Neural progenitor cell (in vitro differentiated cells): ENCODE measurements at regions not wholly inside any gene's neighbourhood (a gene's known extent, or its start where the extent isn't known, plus 50 kb on each side); places are given as distances from the start of the nearest gene placed in this dataset.

Experiments used
- DNase-seq: peaks from one replicate; pipeline ENCODE4 v3.0.0-alpha.2; 2016; ENCODE audit warnings: low spot score
- H2AFZ ChIP-seq: fragments of 200-600 bp; sonication (generic); replicated peaks from 2 replicates; pipeline ENCODE4 v1.6.1; 2016; ENCODE audit warnings: antibody characterized with exemption
- H3F3A ChIP-seq: fragments of 200-600 bp; sonication (generic); 2 replicates; pipeline ENCODE4 v1.6.1; 2016; ENCODE audit warnings: antibody characterized with exemption, low read depth
- H3K27ac ChIP-seq: fragments of 200-600 bp; sonication (generic); 2 replicates; pipeline ENCODE4 v1.5.1; 2016; ENCODE audit warnings: mild to moderate bottlenecking
- H3K27me3 ChIP-seq: fragments of 200-600 bp; sonication (generic); 2 replicates; pipeline ENCODE4 v1.6.1; 2016; ENCODE audit warnings: mild to moderate bottlenecking, moderate library complexity
- H3K36me3 ChIP-seq: fragments of 200-600 bp; sonication (generic); 2 replicates; pipeline ENCODE4 v1.5.1; 2016
- H3K4me1 ChIP-seq: fragments of 200-600 bp; sonication (generic); 2 replicates; pipeline ENCODE4 v1.6.1; 2016; ENCODE audit warnings: mixed run types
- H3K4me2 ChIP-seq: fragments of 200-600 bp; sonication (generic); 2 replicates; pipeline ENCODE4 v1.6.1; 2016
- H3K4me3 ChIP-seq: fragments of 200-600 bp; sonication (generic); 2 replicates; pipeline ENCODE4 v1.5.1; 2016
- H3K79me2 ChIP-seq: fragments of 200-600 bp; sonication (generic); 2 replicates; pipeline ENCODE4 v1.6.1; 2016; ENCODE audit warnings: low read depth
- H3K9ac ChIP-seq: fragments of 200-600 bp; sonication (generic); 2 replicates; pipeline ENCODE4 v1.6.1; 2016
- H3K9me3 ChIP-seq: fragments of 200-600 bp; sonication (generic); 2 replicates; pipeline ENCODE4 v1.5.1; 2016; ENCODE audit warnings: low read depth
- H4K20me1 ChIP-seq: fragments of 200-600 bp; sonication (generic); 2 replicates; pipeline ENCODE4 v1.6.1; 2016; ENCODE audit warnings: low read depth
- H3K27ac Mint-ChIP-seq: 3 replicates; pipeline ENCODE4 v1.8.0; 2021; ENCODE audit warnings: mixed read lengths
- H3K27me3 Mint-ChIP-seq: 2 replicates; pipeline ENCODE4 v1.8.0; 2022; ENCODE audit warnings: low read depth, mild to moderate bottlenecking, inconsistent platforms, moderate library complexity, mixed read lengths; ENCODE audit not compliant: insufficient read depth
- H3K36me3 Mint-ChIP-seq: 3 replicates; pipeline ENCODE4 v1.8.0; 2021; ENCODE audit warnings: mixed read lengths
- H3K4me1 Mint-ChIP-seq: 3 replicates; pipeline ENCODE4 v1.8.0; 2021; ENCODE audit warnings: mixed read lengths
- H3K4me3 Mint-ChIP-seq: 3 replicates; pipeline ENCODE4 v1.8.0; 2021; ENCODE audit warnings: mild to moderate bottlenecking, moderate library complexity, mixed read lengths
- H3K9me3 Mint-ChIP-seq: 3 replicates; pipeline ENCODE4 v1.8.0; 2020; ENCODE audit warnings: mixed read lengths
- EZH2 ChIP-seq: fragments of 200-600 bp; sonication (generic); IDR thresholded peaks from 2 replicates; pipeline ENCODE4 v1.6.1; 2017; ENCODE audit warnings: antibody characterized with exemption, mild to moderate bottlenecking, moderate library complexity
- EZH2phosphoT487 ChIP-seq: fragments of 200-600 bp; sonication (generic); IDR thresholded peaks from 2 replicates; pipeline ENCODE4 v1.6.1; 2017; ENCODE audit warnings: antibody characterized with exemption
- TF ChIP-seq, protein P1 (sequence below): fragments of 200-600 bp; sonication (generic); IDR thresholded peaks from 2 replicates; pipeline ENCODE4 v1.5.1; 2017; ENCODE audit warnings: antibody characterized with exemption, mild to moderate bottlenecking

DNA sequence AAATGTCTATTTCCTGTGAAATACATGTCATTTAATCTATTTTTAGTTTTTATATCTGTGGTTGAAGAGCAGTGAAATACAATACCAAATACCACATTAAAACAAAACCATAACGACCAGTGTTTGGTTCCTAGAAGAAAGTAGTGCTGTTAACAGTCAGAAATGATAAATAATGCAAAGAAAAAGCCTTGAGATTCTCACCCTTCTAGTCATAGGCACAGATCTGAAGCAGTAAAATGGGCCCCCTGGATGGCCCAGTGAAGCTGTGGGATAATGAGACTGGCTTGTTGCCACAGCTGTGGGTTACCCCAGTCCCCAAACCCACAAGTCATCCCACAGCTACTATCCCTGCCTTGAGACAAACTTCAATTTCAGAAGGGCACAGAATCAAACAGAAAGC lies 137.3 kb upstream of the RPL34 start:
- H4K20me1 ChIP-seq: no peaks in the 10 kb centered on the region
- no peaks in the 10 kb centered on the region for H3K9me3 Mint-ChIP-seq
- H3K4me3 Mint-ChIP-seq: no peak overlapping the region
- no peaks in the 10 kb centered on the region for H3K4me1 ChIP-seq
- no peaks in the 10 kb centered on the region for H3K9me3 ChIP-seq
- H3K36me3 Mint-ChIP-seq: no peaks in the 10 kb centered on the region
- H3K9ac ChIP-seq: no peak overlapping the region
- H3K4me1 Mint-ChIP-seq: no peaks in the 10 kb centered on the region
- no peak overlapping the region for H3K4me2 ChIP-seq
- no peak overlapping the region for H3K27ac Mint-ChIP-seq
- no peaks in the 10 kb centered on the region for H3F3A ChIP-seq
- no peak for TF ChIP-seq EZH2
- TF ChIP-seq EZH2phosphoT487: no peak
- TF ChIP-seq, protein P1, sequence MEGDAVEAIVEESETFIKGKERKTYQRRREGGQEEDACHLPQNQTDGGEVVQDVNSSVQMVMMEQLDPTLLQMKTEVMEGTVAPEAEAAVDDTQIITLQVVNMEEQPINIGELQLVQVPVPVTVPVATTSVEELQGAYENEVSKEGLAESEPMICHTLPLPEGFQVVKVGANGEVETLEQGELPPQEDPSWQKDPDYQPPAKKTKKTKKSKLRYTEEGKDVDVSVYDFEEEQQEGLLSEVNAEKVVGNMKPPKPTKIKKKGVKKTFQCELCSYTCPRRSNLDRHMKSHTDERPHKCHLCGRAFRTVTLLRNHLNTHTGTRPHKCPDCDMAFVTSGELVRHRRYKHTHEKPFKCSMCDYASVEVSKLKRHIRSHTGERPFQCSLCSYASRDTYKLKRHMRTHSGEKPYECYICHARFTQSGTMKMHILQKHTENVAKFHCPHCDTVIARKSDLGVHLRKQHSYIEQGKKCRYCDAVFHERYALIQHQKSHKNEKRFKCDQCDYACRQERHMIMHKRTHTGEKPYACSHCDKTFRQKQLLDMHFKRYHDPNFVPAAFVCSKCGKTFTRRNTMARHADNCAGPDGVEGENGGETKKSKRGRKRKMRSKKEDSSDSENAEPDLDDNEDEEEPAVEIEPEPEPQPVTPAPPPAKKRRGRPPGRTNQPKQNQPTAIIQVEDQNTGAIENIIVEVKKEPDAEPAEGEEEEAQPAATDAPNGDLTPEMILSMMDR: no peak
- no peaks in the 10 kb centered on the region for H3K36me3 ChIP-seq
- no peaks in the 10 kb centered on the region for H3K79me2 ChIP-seq
- H3K27me3 ChIP-seq: no peaks in the 10 kb centered on the region
- DNase-seq: no peak
- H3K27ac ChIP-seq: no peak overlapping the region
- H3K27me3 Mint-ChIP-seq: no peaks in the 10 kb centered on the region
- no peak overlapping the region for H2AFZ ChIP-seq
- H3K4me3 ChIP-seq: no peak overlapping the region

DNA sequence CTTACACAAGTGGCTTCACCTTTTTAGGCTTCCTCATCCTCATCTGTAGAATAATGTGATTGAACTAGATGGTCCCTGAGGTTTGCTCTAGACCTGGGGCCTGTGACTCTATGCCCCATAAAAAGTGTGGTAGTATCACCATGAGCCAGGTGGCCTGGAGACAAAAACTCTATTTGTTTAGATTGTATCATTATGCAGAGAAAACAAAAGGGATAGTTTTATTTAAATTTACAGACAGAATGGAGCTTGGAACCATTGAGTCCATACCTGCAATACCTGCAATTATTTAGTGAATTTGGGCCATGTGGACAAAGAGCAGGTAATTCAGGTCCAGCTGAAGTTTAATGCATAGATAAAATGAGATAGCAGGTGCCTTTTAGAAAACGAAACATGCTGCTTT lies 139.5 kb upstream of the RPL34 start:
- Histone ChIP-seq H3K79me2 (no peaks in the 10 kb centered on the region), H3K9me3 (no peaks in the 10 kb centered on the region), H3K36me3 (no peaks in the 10 kb centered on the region), H3K9ac (no peak overlapping the region), H3K4me1 (no peaks in the 10 kb centered on the region), H3K4me2 (no peak overlapping the region), H4K20me1 (no peaks in the 10 kb centered on the region), H3K27ac (no peak overlapping the region), H2AFZ (no peak overlapping the region), H3K27me3 (no peaks in the 10 kb centered on the region), H3F3A (no peaks in the 10 kb centered on the region), H3K4me3 (no peak overlapping the region)
- Mint-ChIP-seq H3K9me3 (no peaks in the 10 kb centered on the region), H3K4me1 (no peaks in the 10 kb centered on the region), H3K27ac (no peak overlapping the region), H3K27me3 (no peaks in the 10 kb centered on the region), H3K36me3 (no peaks in the 10 kb centered on the region), H3K4me3 (no peak overlapping the region)
- DNase-seq: no peak
- TF ChIP-seq EZH2: no peak

DNA sequence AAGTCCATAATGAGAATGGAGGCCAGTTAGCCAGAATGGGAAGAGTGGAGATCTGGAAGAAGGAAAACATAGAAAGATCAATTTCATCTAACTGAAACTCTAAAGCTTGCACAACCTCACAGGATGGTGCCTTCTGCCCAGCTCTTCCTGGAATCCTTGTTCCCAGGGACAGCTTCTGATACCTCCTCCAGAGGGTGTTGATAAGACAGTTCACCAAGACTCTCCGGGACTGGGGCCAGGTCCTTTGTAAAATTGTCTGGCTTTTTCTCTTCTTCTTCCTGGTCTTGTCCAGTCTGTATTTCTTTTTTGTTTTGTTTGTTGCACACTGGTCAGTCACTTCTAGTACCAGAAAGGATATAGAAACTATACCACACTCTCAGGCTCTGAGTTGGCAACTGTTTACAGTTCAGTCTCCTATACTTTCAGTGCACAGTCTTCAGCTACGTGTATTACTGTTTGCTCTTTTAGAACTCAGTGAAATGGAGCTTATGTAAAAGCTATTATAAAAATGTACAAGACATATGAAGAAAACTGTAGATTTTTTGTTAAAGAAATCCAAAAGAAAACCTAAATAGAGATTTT lies 142.8 kb upstream of the RPL34 start:
- Mint-ChIP-seq H3K9me3 (peaks cover 4% of the 10 kb centered on the region), H3K4me3 (no peak overlapping the region), H3K4me1 (peaks cover 5% of the 10 kb centered on the region), H3K27ac (no peak overlapping the region), H3K36me3 (no peaks in the 10 kb centered on the region), H3K27me3 (peaks cover 2% of the 10 kb centered on the region)
- H3K27me3 ChIP-seq: no peaks in the 10 kb centered on the region
- DNase-seq: no peak
- H3K36me3 ChIP-seq: no peaks in the 10 kb centered on the region
- no peak overlapping the region for H3K4me2 ChIP-seq
- H2AFZ ChIP-seq: peak overlapping the region; percentile 42
- no peaks in the 10 kb centered on the region for H3K9me3 ChIP-seq
- no peaks in the 10 kb centered on the region for H3K79me2 ChIP-seq
- no peak overlapping the region for H3K27ac ChIP-seq
- H3K4me1 ChIP-seq: no peaks in the 10 kb centered on the region
- no peak for TF ChIP-seq EZH2
- TF ChIP-seq, protein P1: no peak
- no peaks in the 10 kb centered on the region for H4K20me1 ChIP-seq
- no peaks in the 10 kb centered on the region for H3F3A ChIP-seq
- H3K4me3 ChIP-seq: no peak overlapping the region
- no peak overlapping the region for H3K9ac ChIP-seq

DNA sequence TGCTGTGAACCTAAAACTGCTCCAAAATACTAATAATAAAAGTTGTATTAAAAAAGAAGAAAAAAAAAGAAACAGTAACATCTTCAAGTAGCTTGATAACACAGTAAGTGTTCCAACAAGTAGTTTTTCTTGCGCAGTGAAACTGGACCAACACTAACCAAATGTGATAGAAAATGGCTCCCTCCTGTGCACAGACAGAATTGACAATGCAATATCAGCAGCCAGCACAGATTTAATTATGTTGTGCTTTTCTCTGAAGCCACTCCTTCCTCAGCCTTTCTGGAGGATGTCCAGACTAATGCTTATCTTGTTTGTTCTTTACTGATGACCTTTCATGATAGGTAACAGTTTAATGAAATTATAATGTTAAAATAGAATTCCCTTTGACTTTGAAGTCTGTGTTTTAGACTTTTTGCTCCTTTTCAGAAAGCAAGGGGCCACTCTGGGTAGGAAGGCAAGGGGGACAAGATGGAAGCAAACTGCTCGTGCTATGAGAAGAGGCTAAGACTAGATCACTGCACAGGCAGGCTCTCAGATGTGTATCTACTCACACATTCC lies 147.1 kb upstream of the RPL34 start:
- Histone ChIP-seq H3K4me2 (no peak overlapping the region), H3K27ac (no peak overlapping the region), H3K36me3 (no peaks in the 10 kb centered on the region), H4K20me1 (no peaks in the 10 kb centered on the region), H3K79me2 (no peaks in the 10 kb centered on the region), H3K4me3 (no peak overlapping the region), H3K27me3 (no peaks in the 10 kb centered on the region), H3K9me3 (no peaks in the 10 kb centered on the region), H3F3A (no peaks in the 10 kb centered on the region), H3K9ac (no peak overlapping the region), H2AFZ (no peak overlapping the region), H3K4me1 (no peaks in the 10 kb centered on the region)
- Mint-ChIP-seq H3K4me3 (no peak overlapping the region), H3K27me3 (peaks cover 4% of the 10 kb centered on the region), H3K4me1 (peaks cover 5% of the 10 kb centered on the region), H3K9me3 (peaks cover 4% of the 10 kb centered on the region), H3K36me3 (no peaks in the 10 kb centered on the region), H3K27ac (no peak overlapping the region)
- no peak for DNase-seq
- TF ChIP-seq, protein P1: no peak
- TF ChIP-seq EZH2phosphoT487 (no peak), EZH2 (no peak)
